Activated naive CD8-positive, alpha-beta T cell treated with anti-CD3 and anti-CD28 coated beads for 36 hours (primary cell): ENCODE measurements at regions not wholly inside any gene's neighbourhood (a gene's known extent, or its start where the extent isn't known, plus 50 kb on each side); places are given as distances from the start of the nearest gene placed in this dataset.
A peak's percentile ranks its signal among the peaks of the same experiment; 100 is the strongest.
"Not testable (repeated sequence)": the region's sequence is repeated elsewhere in the genome, so short reads cannot be mapped to it uniquely, and the experiment has no call there.

Experiments used
- DNase-seq: peaks from one replicate; pipeline ENCODE4 v3.0.0; 2021
- H3K27ac Mint-ChIP-seq: one replicate; pipeline ENCODE4 v1.8.0; 2022; ENCODE audit warnings: mild to moderate bottlenecking, moderate library complexity, mixed read lengths
- H3K27me3 Mint-ChIP-seq: one replicate; pipeline ENCODE4 v1.8.0; 2022; ENCODE audit warnings: mild to moderate bottlenecking, mixed read lengths
- H3K36me3 Mint-ChIP-seq: one replicate; pipeline ENCODE4 v1.8.0; 2021; ENCODE audit warnings: mild to moderate bottlenecking, mixed read lengths
- H3K4me1 Mint-ChIP-seq: one replicate; pipeline ENCODE4 v1.8.0; 2021; ENCODE audit warnings: mixed read lengths
- H3K4me3 Mint-ChIP-seq: one replicate; pipeline ENCODE4 v1.8.0; 2022; ENCODE audit warnings: mild to moderate bottlenecking, moderate library complexity, mixed read lengths
- H3K9me3 Mint-ChIP-seq: one replicate; pipeline ENCODE4 v1.8.0; 2022; ENCODE audit warnings: mixed read lengths

- no peaks in the 10 kb centered on the region for H3K36me3 Mint-ChIP-seq
- H3K4me3 Mint-ChIP-seq = no peak overlapping the region
- no peak overlapping the region for H3K27ac Mint-ChIP-seq
- no peak for DNase-seq
- no peaks in the 10 kb centered on the region for H3K27me3 Mint-ChIP-seq
- H3K9me3 Mint-ChIP-seq = no peaks in the 10 kb centered on the region
- H3K4me1 Mint-ChIP-seq = no peaks in the 10 kb centered on the region
Observed at GRCh38 chr18:39594206-39594605, 2028.6 kb upstream of the CELF4 start.

- H3K36me3 Mint-ChIP-seq = no peaks in the 10 kb centered on the region
- no peaks in the 10 kb centered on the region for H3K9me3 Mint-ChIP-seq
- no peak overlapping the region for H3K27ac Mint-ChIP-seq
- DNase-seq = no peak
- no peaks in the 10 kb centered on the region for H3K27me3 Mint-ChIP-seq
- no peak overlapping the region for H3K4me3 Mint-ChIP-seq
- no peaks in the 10 kb centered on the region for H3K4me1 Mint-ChIP-seq
Observed at GRCh38 chr18:39591649-39592048, 2026.1 kb upstream of the CELF4 start.

DNA sequence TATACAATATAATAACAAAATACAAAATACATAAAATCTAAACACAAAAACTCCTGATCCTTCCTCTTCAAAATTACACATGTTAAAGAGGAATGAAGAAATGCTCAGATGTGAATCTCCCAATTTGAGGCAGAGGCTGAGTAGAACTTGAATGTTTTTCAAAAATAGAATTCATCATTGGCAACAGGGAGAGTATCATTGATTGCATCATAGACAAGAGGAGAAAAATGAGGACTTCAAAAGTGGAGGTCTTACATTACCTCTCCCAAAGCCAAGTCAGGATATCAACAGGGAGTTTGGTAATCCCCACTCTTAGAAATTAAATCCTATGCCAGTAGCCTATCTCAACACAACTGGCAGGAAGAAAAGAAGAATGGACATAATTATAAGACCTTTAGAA, 2023.9 kb upstream of the CELF4 start:
- Mint-ChIP-seq H3K4me3 (no peak overlapping the region), H3K27me3 (no peaks in the 10 kb centered on the region), H3K9me3 (no peaks in the 10 kb centered on the region), H3K36me3 (no peaks in the 10 kb centered on the region), H3K27ac (no peak overlapping the region), H3K4me1 (no peaks in the 10 kb centered on the region)
- DNase-seq = no peak

DNA sequence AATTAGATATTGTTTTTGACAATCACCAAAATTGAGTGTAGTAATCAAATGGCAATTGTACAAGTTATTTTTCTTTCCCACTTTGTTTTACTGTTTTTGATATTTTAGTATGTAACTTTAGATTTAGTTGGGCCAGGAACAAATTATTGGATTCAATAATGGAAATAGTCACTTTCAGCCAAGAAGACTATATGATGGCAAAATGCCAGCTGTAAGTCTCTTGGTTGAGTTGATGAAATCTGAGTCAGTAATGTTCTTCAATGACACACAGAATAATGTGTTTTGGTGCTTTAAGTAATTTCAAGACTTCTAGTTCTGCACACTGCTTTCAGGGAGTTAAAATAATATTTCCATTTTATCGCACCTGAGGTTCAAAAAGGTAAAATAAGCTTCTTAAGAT, 2022.0 kb upstream of the CELF4 start:
- Mint-ChIP-seq H3K27ac (no peak overlapping the region), H3K9me3 (no peaks in the 10 kb centered on the region), H3K27me3 (no peaks in the 10 kb centered on the region), H3K4me1 (no peaks in the 10 kb centered on the region), H3K36me3 (no peaks in the 10 kb centered on the region), H3K4me3 (no peak overlapping the region)
- no peak for DNase-seq

- Mint-ChIP-seq H3K4me1 (no peaks in the 10 kb centered on the region), H3K9me3 (peaks cover 1% of the 10 kb centered on the region), H3K36me3 (no peaks in the 10 kb centered on the region), H3K27me3 (no peaks in the 10 kb centered on the region), H3K4me3 (no peak overlapping the region), H3K27ac (no peak overlapping the region)
- DNase-seq = no peak
Observed at GRCh38 chr18:39586741-39587140, 2021.1 kb upstream of the CELF4 start.

DNA sequence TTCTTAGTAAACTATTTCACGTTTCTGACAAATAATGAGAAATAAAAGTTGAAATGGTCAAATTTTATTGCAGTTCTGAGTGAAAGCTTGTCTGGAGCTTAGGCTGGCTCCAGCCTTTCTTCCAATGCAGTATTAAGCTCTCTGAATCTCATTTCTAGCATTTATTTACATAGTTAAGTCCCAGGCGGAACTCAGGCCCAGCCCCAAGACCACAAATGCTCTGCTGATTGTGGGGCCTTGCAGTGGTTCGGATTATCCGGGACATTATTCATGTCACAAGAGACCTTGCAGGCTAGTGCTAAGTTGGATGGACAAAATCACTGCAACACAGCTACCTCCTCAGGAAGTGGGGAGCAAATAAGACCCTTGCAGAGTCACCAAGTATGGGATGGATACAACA, 2009.3 kb upstream of the CELF4 start:
- Mint-ChIP-seq H3K27ac (no peak overlapping the region), H3K4me3 (no peak overlapping the region), H3K36me3 (no peaks in the 10 kb centered on the region), H3K27me3 (no peaks in the 10 kb centered on the region), H3K9me3 (no peaks in the 10 kb centered on the region), H3K4me1 (no peaks in the 10 kb centered on the region)
- no peak for DNase-seq

DNA sequence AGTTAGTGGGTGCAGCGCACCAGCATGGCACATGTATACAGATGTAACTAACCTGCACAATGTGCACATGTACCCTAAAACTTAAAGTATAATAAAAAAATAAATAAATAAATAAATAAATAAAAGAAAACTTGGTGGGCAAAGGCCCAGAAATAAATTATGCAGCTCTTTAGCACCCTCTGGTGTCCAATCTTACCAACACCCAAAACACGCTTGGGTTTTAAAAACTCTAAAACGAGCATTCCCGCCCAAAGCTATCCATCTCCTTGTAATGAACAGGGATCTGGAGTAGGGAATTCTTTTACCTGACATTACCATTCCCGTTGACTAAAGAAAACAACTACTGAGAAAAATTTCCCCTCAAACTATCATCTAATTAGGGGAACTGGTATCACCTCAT, 2005.9 kb upstream of the CELF4 start:
- Mint-ChIP-seq H3K9me3 (no peaks in the 10 kb centered on the region), H3K36me3 (no peaks in the 10 kb centered on the region), H3K27me3 (no peaks in the 10 kb centered on the region), H3K27ac (no peak overlapping the region), H3K4me3 (no peak overlapping the region), H3K4me1 (no peaks in the 10 kb centered on the region)
- DNase-seq = peak; percentile 0

GRCh38 chr18:39565551-39566230, 2000.1 kb upstream of the CELF4 start:
- not testable (repeated sequence) for H3K36me3 Mint-ChIP-seq, H3K4me3 Mint-ChIP-seq, H3K9me3 Mint-ChIP-seq, H3K27me3 Mint-ChIP-seq, DNase-seq, H3K4me1 Mint-ChIP-seq, H3K27ac Mint-ChIP-seq

DNA sequence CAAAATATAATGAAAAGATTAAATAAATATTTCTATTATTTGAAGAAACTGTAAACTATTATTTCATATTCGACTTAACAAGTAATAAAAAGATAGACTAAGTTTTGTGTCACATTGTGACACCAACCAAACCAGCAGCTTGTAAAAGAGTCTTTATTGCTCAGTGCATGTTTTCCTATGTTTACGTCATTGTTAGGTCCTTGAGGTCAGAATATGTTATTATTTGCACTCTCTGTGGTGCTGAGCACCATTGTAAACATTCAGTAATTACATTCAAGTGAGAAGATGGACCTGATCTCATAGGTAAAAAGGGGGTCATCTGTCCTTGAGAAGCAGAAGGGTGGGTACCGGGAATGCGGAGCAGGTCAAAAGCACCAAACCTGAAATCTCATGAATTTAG, 1999.1 kb upstream of the CELF4 start:
- H3K4me3 Mint-ChIP-seq = no peak overlapping the region
- no peaks in the 10 kb centered on the region for H3K36me3 Mint-ChIP-seq
- H3K27me3 Mint-ChIP-seq = no peaks in the 10 kb centered on the region
- peaks cover 2% of the 10 kb centered on the region for H3K9me3 Mint-ChIP-seq
- no peak overlapping the region for H3K27ac Mint-ChIP-seq
- H3K4me1 Mint-ChIP-seq = no peaks in the 10 kb centered on the region
- no peak for DNase-seq

GRCh38 chr18:39561126-39561525, 1995.5 kb upstream of the CELF4 start:
- Mint-ChIP-seq H3K27me3 (no peaks in the 10 kb centered on the region), H3K4me3 (no peak overlapping the region), H3K4me1 (no peaks in the 10 kb centered on the region), H3K27ac (no peak overlapping the region), H3K9me3 (peaks cover 2% of the 10 kb centered on the region), H3K36me3 (no peaks in the 10 kb centered on the region)
- DNase-seq = no peak

GRCh38 chr18:39558658-39559057, 1993.1 kb upstream of the CELF4 start:
- H3K27me3 Mint-ChIP-seq = no peaks in the 10 kb centered on the region
- no peak overlapping the region for H3K27ac Mint-ChIP-seq
- no peak for DNase-seq
- no peaks in the 10 kb centered on the region for H3K4me1 Mint-ChIP-seq
- H3K4me3 Mint-ChIP-seq = no peak overlapping the region
- no peaks in the 10 kb centered on the region for H3K9me3 Mint-ChIP-seq
- H3K36me3 Mint-ChIP-seq = no peaks in the 10 kb centered on the region

DNA sequence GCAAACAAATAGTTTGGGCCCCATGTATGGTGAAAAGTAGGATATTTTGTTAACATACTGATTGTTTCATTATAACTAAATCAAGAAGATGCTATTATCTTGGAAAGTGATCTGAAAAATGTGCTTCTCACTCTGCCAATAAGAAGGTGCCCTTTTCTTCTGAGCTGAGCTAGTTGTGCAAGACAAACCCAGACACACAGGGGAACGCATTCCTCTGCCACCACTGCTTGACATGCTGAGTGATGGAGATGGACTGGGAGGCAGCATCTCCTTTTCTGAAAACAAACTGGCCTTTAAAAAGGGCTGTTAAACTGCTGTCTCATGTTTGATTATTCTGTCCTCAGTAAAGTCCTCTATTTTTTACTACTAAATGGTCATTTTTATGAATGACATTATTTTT, 1989.9 kb upstream of the CELF4 start:
- no peaks in the 10 kb centered on the region for H3K9me3 Mint-ChIP-seq
- no peaks in the 10 kb centered on the region for H3K36me3 Mint-ChIP-seq
- no peaks in the 10 kb centered on the region for H3K4me1 Mint-ChIP-seq
- no peak for DNase-seq
- no peaks in the 10 kb centered on the region for H3K27me3 Mint-ChIP-seq
- H3K27ac Mint-ChIP-seq = no peak overlapping the region
- H3K4me3 Mint-ChIP-seq = no peak overlapping the region

DNA sequence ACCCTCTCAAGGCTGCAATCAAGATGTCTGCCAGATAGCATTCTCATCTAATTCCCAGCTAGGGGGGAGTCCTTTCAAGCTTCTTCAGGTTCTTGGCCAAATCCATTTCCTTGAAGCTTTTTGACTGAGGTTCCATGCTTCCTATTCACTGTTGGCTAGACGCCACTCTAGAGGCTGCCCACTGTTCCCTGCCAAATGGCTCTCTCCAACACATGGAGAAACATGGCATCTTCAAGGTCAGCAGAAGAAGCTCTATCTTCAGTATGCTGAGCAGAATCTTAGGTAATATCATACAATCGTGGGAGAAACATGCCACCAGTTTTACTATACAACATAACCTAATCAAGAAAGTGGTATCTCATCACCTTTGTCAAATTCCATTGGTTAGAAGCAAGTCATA, 1985.1 kb upstream of the CELF4 start:
- Mint-ChIP-seq H3K27ac (no peak overlapping the region), H3K4me1 (no peaks in the 10 kb centered on the region), H3K36me3 (no peaks in the 10 kb centered on the region), H3K9me3 (no peaks in the 10 kb centered on the region), H3K4me3 (no peak overlapping the region), H3K27me3 (no peaks in the 10 kb centered on the region)
- no peak for DNase-seq

- no peak overlapping the region for H3K4me3 Mint-ChIP-seq
- H3K27me3 Mint-ChIP-seq = no peaks in the 10 kb centered on the region
- H3K27ac Mint-ChIP-seq = no peak overlapping the region
- H3K9me3 Mint-ChIP-seq = no peaks in the 10 kb centered on the region
- H3K4me1 Mint-ChIP-seq = no peaks in the 10 kb centered on the region
- DNase-seq = no peak
- H3K36me3 Mint-ChIP-seq = no peaks in the 10 kb centered on the region
Observed at GRCh38 chr18:39549144-39549543, 1983.5 kb upstream of the CELF4 start.

DNA sequence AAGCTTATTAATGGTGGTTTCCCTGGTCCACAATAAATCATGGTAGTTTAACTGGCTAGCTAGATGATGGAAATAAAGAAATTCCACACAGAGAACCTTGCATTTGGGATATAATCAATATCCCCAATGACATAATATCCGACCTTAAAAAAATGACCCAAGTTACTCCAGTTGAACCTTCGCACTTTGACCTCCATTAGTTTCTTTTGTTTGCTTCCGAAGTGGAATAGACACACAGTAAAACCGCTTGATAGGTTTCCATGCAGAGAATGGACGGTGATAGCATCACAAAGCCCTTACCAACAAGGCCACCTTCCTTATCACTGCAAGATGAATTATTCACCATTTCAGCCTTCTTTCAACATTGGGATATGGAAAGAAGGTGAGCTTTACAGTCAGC, 1966.1 kb upstream of the CELF4 start:
- Mint-ChIP-seq H3K27ac (no peak overlapping the region), H3K9me3 (no peaks in the 10 kb centered on the region), H3K36me3 (no peaks in the 10 kb centered on the region), H3K27me3 (no peaks in the 10 kb centered on the region), H3K4me1 (no peaks in the 10 kb centered on the region), H3K4me3 (no peak overlapping the region)
- DNase-seq = no peak

- no peaks in the 10 kb centered on the region for H3K36me3 Mint-ChIP-seq
- no peaks in the 10 kb centered on the region for H3K4me1 Mint-ChIP-seq
- H3K27ac Mint-ChIP-seq = no peak overlapping the region
- no peak for DNase-seq
- H3K4me3 Mint-ChIP-seq = no peak overlapping the region
- no peaks in the 10 kb centered on the region for H3K9me3 Mint-ChIP-seq
- no peaks in the 10 kb centered on the region for H3K27me3 Mint-ChIP-seq
Observed at GRCh38 chr18:39529358-39529757, 1963.8 kb upstream of the CELF4 start.

DNA sequence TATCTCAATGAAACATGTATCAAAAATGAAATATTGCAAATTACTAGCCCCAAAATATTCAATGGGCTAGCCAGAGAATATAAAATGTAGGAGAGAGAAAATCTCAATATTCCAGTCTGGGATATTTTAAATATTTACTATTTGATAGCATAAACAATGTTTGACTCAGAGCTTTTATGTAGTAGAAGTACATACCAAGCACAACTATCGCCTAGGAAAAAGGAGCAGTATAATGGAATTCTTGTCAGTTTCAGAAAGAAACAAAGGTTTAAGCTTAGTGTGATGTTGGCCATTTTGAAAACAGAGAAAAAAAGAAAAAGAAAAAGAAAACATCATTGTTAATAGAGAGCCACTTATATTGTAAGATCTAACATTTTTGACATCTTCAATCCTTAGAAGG, 1961.9 kb upstream of the CELF4 start:
- H3K9me3 Mint-ChIP-seq = no peaks in the 10 kb centered on the region
- no peak for DNase-seq
- no peaks in the 10 kb centered on the region for H3K27me3 Mint-ChIP-seq
- no peaks in the 10 kb centered on the region for H3K36me3 Mint-ChIP-seq
- H3K4me1 Mint-ChIP-seq = no peaks in the 10 kb centered on the region
- H3K27ac Mint-ChIP-seq = no peak overlapping the region
- no peak overlapping the region for H3K4me3 Mint-ChIP-seq
